Subcutaneous abdominal adipose tissue (tissue), 5 donors: ENCODE measurements at regions not wholly inside any gene's neighbourhood (a gene's known extent, or its start where the extent isn't known, plus 50 kb on each side); places are given as distances from the start of the nearest gene placed in this dataset.
"Not testable (repeated sequence)": the region's sequence is repeated elsewhere in the genome, so short reads cannot be mapped to it uniquely, and the experiment has no call there.

Source experiments
- H3K27ac ChIP-seq: one replicate; pipeline ENCODE4 v1.7.0; 2013; ENCODE audit warnings: low read depth, mild to moderate bottlenecking, inconsistent platforms, low read length, moderate library complexity
- H3K27me3 ChIP-seq, 5 donors: one replicate each; pipeline ENCODE4 v1.7.0; 2013; ENCODE audit warnings: low read length in 5 of 5, inconsistent platforms in 1 of 5; ENCODE audit not compliant: control insufficient read depth in 5 of 5, insufficient read depth in 4 of 5
- H3K36me3 ChIP-seq, 5 donors: one replicate each; pipeline ENCODE4 v1.7.0; 2013; ENCODE audit warnings: low read length in 5 of 5; ENCODE audit not compliant: control insufficient read depth in 5 of 5, insufficient read depth in 5 of 5
- H3K4me1 ChIP-seq, 5 donors: one replicate each; pipeline ENCODE4 v1.7.0; 2013; ENCODE audit warnings: low read length in 5 of 5, mild to moderate bottlenecking in 3 of 5, moderate library complexity in 1 of 5; ENCODE audit not compliant: control insufficient read depth in 5 of 5, insufficient read depth in 5 of 5
- H3K4me3 ChIP-seq, 5 donors: one replicate each; pipeline ENCODE4 v1.7.0; 2013; ENCODE audit warnings: low read length in 5 of 5, low read depth in 1 of 5
- H3K9ac ChIP-seq, 5 donors: one replicate each; pipeline ENCODE4 v1.7.0; 2013; ENCODE audit warnings: low read length in 5 of 5, mild to moderate bottlenecking in 4 of 5, moderate library complexity in 3 of 5
- H3K9me3 ChIP-seq, 5 donors: one replicate each; pipeline ENCODE4 v1.7.0; 2013; ENCODE audit warnings: low read length in 5 of 5; ENCODE audit not compliant: control insufficient read depth in 5 of 5
- donor health status: healthy.
- donor health status: healthy.
- donor health status: healthy.
- donor health status: healthy.
- donor health status: healthy.

DNA sequence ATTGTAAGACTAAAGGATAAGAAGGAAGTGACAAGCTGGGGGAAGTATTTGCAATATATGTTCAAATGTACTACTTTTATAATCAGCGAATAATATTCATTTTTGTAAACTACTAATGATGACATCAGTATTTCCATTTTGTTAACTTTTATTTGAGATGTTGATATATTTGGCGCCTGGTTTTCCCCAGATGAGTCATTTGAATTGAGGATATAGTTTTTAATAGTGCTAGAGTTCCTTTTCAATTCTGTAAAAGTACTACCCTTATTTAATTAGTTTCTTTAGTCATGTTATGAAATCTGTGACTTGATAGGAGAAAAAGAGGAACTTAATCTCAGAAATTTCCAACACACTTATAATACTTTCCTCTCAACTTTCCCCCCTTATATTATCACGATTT lies 495.3 kb downstream of the IRS1 start:
- Histone ChIP-seq H3K9me3 (no peaks in the 10 kb centered on the region), H3K36me3 (no peaks in the 10 kb centered on the region), H3K4me3 (no peak overlapping the region), H3K27ac (no peak overlapping the region), H3K4me1 (no peaks in the 10 kb centered on the region), H3K9ac (no peak overlapping the region), H3K27me3 (no peaks in the 10 kb centered on the region)

DNA sequence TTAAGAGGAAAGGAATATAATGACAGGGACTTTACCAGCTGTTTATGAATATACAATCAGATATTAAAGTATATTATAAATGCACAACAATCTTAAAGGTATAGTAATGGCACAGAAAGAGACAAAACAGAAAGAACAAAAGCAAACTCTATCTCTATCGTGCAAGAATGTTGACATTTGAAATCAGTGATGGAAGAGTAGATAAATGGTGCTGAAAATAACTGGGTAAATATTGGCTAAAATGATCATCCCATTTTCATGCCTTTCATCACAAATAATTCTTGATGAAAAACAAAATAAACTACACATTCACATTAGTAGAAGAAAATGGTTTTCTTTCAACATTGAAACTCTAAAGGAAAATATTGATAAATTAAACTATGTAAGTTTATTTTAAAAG lies 495.9 kb downstream of the IRS1 start:
- no peak overlapping the region for H3K4me3 ChIP-seq
- no peaks in the 10 kb centered on the region for H3K4me1 ChIP-seq
- no peaks in the 10 kb centered on the region for H3K9me3 ChIP-seq
- no peak overlapping the region for H3K27ac ChIP-seq
- no peaks in the 10 kb centered on the region for H3K36me3 ChIP-seq
- H3K27me3 ChIP-seq: no peaks in the 10 kb centered on the region
- H3K9ac ChIP-seq: no peak overlapping the region

DNA sequence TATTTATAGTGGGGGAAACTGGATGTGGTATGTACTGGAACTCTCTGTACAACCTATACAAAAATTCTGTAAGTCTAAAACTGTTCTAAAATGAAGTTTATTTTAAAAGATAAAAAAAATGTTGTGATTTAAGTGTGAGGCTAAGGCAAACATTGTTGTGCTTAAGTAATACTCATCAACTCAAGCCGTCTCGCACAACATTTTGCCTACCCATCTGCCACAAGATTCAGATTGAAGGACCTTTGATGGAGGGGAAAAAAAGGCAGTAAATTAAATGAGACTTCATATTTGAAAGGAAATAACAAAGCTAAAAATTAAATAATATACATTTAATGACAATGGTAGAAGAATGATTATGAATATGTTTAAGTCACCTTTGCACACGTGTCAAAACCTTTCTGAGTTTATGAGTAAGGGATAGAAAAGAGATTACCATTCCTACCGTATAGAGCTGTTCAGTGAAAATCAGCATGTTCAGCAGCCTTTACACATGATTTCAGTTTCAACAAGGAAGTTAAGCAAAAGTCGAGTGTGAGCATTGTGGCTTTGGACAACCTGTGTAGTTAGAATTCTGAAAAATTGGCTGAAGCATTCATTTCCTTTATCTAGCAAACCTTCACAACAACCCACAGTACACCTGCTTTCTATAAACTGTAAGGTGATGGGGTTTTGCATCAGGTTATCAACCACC lies 499.3 kb downstream of the IRS1 start:
- no peaks in the 10 kb centered on the region for H3K9me3 ChIP-seq
- H3K9ac ChIP-seq: no peak overlapping the region
- no peaks in the 10 kb centered on the region for H3K4me1 ChIP-seq
- H3K27me3 ChIP-seq: no peaks in the 10 kb centered on the region
- H3K4me3 ChIP-seq: no peak overlapping the region
- H3K27ac ChIP-seq: no peak overlapping the region
- H3K36me3 ChIP-seq: no peaks in the 10 kb centered on the region

DNA sequence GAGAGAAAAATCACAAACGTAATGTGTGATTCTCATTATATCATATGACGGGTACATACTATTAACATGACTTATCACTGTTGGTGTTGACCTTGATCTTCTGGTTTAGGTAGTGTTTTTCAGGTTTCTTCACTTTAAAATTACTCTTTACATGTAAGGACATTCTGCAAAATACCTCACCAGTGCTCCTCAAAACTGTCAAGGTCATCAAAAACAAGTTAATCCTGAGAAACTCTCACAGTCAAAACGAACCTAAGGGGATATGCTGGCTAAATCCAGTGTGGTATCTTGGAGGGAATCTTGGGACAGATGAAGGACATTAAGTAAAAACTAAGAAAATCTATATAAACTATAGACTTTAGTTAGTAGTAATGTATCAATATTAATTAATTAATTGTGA lies 499.8 kb downstream of the IRS1 start:
- Histone ChIP-seq H3K36me3 (no peaks in the 10 kb centered on the region), H3K27ac (no peak overlapping the region), H3K4me3 (no peak overlapping the region), H3K9ac (no peak overlapping the region), H3K27me3 (no peaks in the 10 kb centered on the region), H3K4me1 (no peaks in the 10 kb centered on the region), H3K9me3 (no peaks in the 10 kb centered on the region)

DNA sequence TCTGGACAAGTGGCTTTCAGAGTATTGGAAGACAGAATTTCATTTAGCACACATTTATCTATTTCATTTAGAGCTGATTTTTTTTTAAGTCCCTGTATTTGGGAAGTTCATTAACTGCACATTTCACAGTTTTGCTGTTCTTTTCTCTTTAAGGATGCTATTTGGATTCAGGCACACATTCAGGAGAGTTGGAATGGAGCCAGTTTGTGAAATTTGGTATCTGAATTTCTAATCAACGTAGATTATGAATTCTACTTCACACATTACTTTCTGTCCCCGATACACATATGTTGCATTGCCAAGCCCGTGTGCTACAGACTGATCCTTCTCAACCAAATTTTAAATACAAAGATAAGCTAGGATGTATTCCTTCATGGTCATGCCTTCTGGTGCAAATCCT lies 503.9 kb downstream of the IRS1 start:
- Histone ChIP-seq H3K27me3 (no peaks in the 10 kb centered on the region), H3K4me1 (no peaks in the 10 kb centered on the region), H3K4me3 (no peak overlapping the region), H3K36me3 (no peaks in the 10 kb centered on the region), H3K27ac (no peak overlapping the region), H3K9me3 (peaks cover 0 to 21% (median 10%) of the 10 kb centered on the region in 5 donors), H3K9ac (no peak overlapping the region)

DNA sequence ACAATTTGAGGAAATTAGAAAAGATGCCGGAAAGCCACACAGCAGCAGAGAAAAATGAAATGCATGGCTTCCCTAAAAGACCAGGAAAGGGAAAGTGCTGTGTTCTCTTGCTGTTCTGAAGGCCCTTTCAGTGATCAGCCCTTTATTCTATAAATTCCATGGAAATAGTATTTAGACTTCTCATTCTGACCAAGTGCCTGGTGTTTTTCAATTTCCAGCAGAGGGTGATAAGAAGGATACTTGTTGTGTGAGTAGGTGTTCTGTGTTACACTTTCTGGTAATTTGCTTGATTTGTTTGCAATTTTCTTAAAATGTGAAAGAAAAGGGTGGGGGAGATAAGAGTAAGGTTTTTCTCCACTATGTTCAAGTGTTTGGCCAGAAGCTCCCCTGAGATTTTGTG lies 504.5 kb downstream of the IRS1 start:
- H3K36me3 ChIP-seq: no peaks in the 10 kb centered on the region
- H3K27ac ChIP-seq: no peak overlapping the region
- H3K4me3 ChIP-seq: no peak overlapping the region
- H3K9me3 ChIP-seq: peaks cover 0 to 21% (median 11%) of the 10 kb centered on the region in 5 donors
- H3K9ac ChIP-seq: no peak overlapping the region
- no peaks in the 10 kb centered on the region for H3K4me1 ChIP-seq
- no peaks in the 10 kb centered on the region for H3K27me3 ChIP-seq

DNA sequence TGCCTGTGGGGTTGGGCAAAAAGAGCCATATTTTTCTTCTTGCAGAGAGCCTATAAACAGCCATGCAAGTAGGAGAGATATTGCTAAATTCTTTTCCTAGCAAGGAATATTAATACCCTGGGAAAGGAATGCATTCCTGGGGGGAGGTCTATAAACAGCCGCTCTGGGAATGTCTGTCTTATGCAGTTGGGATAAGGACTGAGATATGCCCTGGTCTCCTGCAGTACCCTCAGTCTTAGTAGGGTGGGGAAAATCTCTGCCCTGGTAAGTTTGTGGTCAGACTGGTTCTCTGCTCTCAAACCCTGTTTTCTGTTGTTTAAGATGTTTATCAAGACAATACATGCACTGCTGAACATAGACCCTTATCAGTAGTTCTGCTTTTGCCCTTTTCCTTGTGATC lies 508.3 kb downstream of the IRS1 start:
- H3K36me3 ChIP-seq, H3K27ac ChIP-seq, H3K4me3 ChIP-seq, H3K4me1 ChIP-seq, H3K27me3 ChIP-seq, H3K9ac ChIP-seq: not testable (repeated sequence)
- peaks cover 0 to 21% (median 11%) of the 10 kb centered on the region in 5 donors for H3K9me3 ChIP-seq

DNA sequence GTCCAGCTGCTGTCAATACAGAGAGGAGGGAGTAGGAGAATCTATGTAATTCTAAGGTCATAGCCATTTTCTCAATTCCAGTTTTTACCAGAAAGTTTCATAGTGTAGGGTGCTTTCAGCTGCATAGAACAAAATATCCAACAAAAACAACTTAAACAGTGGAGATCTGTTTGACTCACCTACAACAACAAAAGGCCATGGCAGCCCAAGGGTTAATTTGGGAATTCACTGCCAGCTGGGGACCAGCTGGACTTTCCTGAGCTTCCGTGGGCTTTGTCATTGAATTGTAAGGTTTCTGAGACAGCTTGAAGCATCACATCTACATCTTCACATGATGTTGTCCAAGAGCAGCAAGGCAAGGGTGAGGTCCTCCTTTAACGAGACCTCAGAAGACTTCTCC lies 512.7 kb downstream of the IRS1 start:
- H3K36me3 ChIP-seq: no peaks in the 10 kb centered on the region

DNA sequence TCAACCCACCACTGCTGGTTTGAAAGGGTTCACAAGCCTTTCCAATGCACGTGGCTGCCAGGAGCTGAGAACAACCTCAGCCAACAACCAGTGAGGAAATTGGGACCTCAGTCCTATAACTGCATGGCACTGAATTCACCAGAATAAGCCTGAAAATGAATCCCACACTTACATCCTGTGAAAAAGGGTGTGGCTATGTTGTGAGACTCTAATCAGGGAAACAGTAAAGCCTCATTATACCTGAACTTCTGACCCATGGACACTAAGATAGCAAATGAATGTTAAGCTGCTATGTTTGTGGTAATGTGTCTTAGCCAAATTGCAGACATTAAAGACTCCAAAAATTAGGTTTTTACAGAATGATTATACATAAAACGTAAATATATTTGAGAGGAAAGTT lies 515.8 kb downstream of the IRS1 start:
- no peaks in the 10 kb centered on the region for H3K27me3 ChIP-seq
- no peak overlapping the region for H3K9ac ChIP-seq
- H3K9me3 ChIP-seq: no peaks in the 10 kb centered on the region
- no peak overlapping the region for H3K4me3 ChIP-seq
- H3K27ac ChIP-seq: no peak overlapping the region
- peaks cover 0 to 1% (median 0%) of the 10 kb centered on the region in 5 donors for H3K4me1 ChIP-seq
- H3K36me3 ChIP-seq: no peaks in the 10 kb centered on the region

More for the DNA sequence above, 512.7 kb downstream of the IRS1 start:
- H3K27me3 ChIP-seq: no peaks in the 10 kb centered on the region
- no peak overlapping the region for H3K4me3 ChIP-seq
- H3K27ac ChIP-seq: no peak overlapping the region
- no peaks in the 10 kb centered on the region for H3K4me1 ChIP-seq
- peaks cover 0 to 13% (median 5%) of the 10 kb centered on the region in 5 donors for H3K9me3 ChIP-seq
- H3K9ac ChIP-seq: no peak overlapping the region

DNA sequence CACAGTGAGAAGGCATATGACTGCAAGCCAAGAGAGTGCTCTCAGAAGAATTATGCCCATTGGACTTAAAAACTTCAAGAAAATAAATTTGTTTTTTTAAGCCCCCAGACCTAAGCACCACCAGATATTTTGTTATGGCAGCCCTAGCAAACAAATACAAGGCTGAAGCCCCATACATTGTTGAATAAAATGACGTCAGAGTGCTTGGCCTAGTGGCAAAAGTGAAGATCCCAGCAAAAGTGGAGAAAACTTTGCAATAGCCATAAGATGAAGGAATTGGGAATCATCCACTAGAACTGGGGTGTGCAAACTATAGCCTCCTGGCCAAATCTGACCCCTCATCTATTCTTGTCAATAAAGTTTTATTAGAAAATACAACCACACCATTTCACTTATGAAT lies 517.5 kb downstream of the IRS1 start:
- Histone ChIP-seq H3K36me3 (no peaks in the 10 kb centered on the region), H3K27me3 (no peaks in the 10 kb centered on the region), H3K4me1 (peaks cover 0 to 1% (median 0%) of the 10 kb centered on the region in 5 donors), H3K9me3 (no peaks in the 10 kb centered on the region), H3K9ac (no peak overlapping the region), H3K4me3 (no peak overlapping the region), H3K27ac (no peak overlapping the region)

DNA sequence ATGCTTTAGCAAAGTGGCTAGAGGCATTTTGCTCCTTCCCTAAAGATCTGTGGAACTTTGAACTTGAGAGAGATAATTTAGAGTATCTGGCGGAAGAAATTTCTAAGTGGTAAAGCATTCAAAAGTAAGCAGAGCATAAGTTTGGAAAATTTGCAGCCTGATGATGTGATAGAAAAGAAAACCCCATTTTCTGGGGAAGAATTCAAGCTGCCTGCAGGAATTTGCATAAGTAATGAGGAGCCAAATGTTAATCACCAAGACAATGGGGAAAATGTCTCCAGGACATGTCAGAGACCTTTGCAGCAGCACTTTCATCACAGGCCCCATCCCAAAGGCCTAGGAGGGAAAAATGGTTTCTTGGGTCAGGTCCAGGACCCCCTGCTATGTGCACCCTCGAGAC lies 519.5 kb downstream of the IRS1 start:
- H3K36me3 ChIP-seq, H3K9ac ChIP-seq: not testable (repeated sequence)

More for the DNA sequence above, 519.5 kb downstream of the IRS1 start:
- not testable (repeated sequence) for H3K4me1 ChIP-seq, H3K4me3 ChIP-seq, H3K27me3 ChIP-seq, H3K27ac ChIP-seq, H3K9me3 ChIP-seq
